Erythroblast (primary cell): ENCODE measurements at regions not wholly inside any gene's neighbourhood (a gene's known extent, or its start where the extent isn't known, plus 50 kb on each side); places are given as distances from the start of the nearest gene placed in this dataset.

Source experiments
- GATA1 ChIP-seq: IDR thresholded peaks from 2 replicates; pipeline ENCODE4 v1.6.1; 2011; ENCODE audit warnings: low read depth, mild to moderate bottlenecking, control low read depth, low read length, moderate library complexity
- POLR2A ChIP-seq: IDR thresholded peaks from 2 replicates; pipeline ENCODE4 v1.6.1; 2011; ENCODE audit warnings: mild to moderate bottlenecking, low read length

GRCh38 chr2:16051841-16052564 is 111.7 kb downstream of the MYCN start:
- no peak for TF ChIP-seq POLR2A
- TF ChIP-seq GATA1: no peak
